OCI-LY1 (cell line): ENCODE measurements at regions not wholly inside any gene's neighbourhood (a gene's known extent, or its start where the extent isn't known, plus 50 kb on each side); places are given as distances from the start of the nearest gene placed in this dataset.

ENCODE experiments used
- H2AFZ ChIP-seq: fragments of 200-600 bp; sonication (generic), shearing (Covaris generic); 2 replicates; pipeline ENCODE4 v1.6.0; 2014; ENCODE audit warnings: antibody characterized with exemption, mild to moderate bottlenecking, low read length
- H3F3A ChIP-seq: fragments of 200-600 bp; sonication (generic), shearing (Covaris generic); 2 replicates; pipeline ENCODE4 v1.6.0; 2014; ENCODE audit warnings: mild to moderate bottlenecking, antibody characterized with exemption, low read length, moderate library complexity; ENCODE audit not compliant: insufficient read depth
- H3K27ac ChIP-seq: fragments of 200-600 bp; sonication (generic); 2 replicates; pipeline ENCODE4 v1.5.1; 2014; ENCODE audit warnings: low read length, mixed run types, mild to moderate bottlenecking, low read depth; ENCODE audit not compliant: poor library complexity, severe bottlenecking
- H3K27me3 ChIP-seq: fragments of 200-600 bp; sonication (generic); 2 replicates; pipeline ENCODE4 v1.6.0; 2014; ENCODE audit warnings: antibody characterized with exemption, mild to moderate bottlenecking, low read length, moderate library complexity; ENCODE audit not compliant: insufficient read depth
- H3K36me3 ChIP-seq: fragments of 200-600 bp; sonication (generic); 2 replicates; pipeline ENCODE4 v1.6.1; 2014; ENCODE audit warnings: mild to moderate bottlenecking, antibody characterized with exemption, low read length, moderate library complexity, mixed read lengths; ENCODE audit not compliant: insufficient read depth
- H3K4me1 ChIP-seq: fragments of 200-600 bp; sonication (generic); 2 replicates; pipeline ENCODE4 v1.5.1; 2014; ENCODE audit warnings: mild to moderate bottlenecking, low read length, moderate library complexity; ENCODE audit not compliant: insufficient read depth, severe bottlenecking
- H3K4me2 ChIP-seq: fragments of 200-600 bp; sonication (generic), shearing (Covaris generic); 2 replicates; pipeline ENCODE4 v1.6.1; 2014; ENCODE audit warnings: low read length
- H3K4me3 ChIP-seq: fragments of 200-600 bp; sonication (generic); 2 replicates; pipeline ENCODE4 v1.5.1; 2014; ENCODE audit warnings: low read length, low read depth, mild to moderate bottlenecking, mixed read lengths; ENCODE audit not compliant: poor library complexity, severe bottlenecking
- H3K79me2 ChIP-seq: fragments of 200-600 bp; shearing (Covaris generic); 2 replicates; pipeline ENCODE4 v1.6.1; 2016; ENCODE audit warnings: mixed run types, low read length, mixed read lengths; ENCODE audit not compliant: insufficient read depth
- H3K9ac ChIP-seq: fragments of 200-600 bp; sonication (generic), shearing (Covaris generic); 2 replicates; pipeline ENCODE4 v1.6.1; 2014; ENCODE audit warnings: mild to moderate bottlenecking, low read length, mixed read lengths
- H3K9me2 ChIP-seq: fragments of 200-600 bp; sonication (generic), shearing (Covaris generic); 2 replicates; pipeline ENCODE4 v1.6.1; 2014; ENCODE audit warnings: low read depth, mild to moderate bottlenecking, low read length, mixed read lengths
- H3K9me3 ChIP-seq: fragments of 200-600 bp; shearing (Covaris generic); 2 replicates; pipeline ENCODE4 v1.6.1; 2014; ENCODE audit warnings: low read length, mixed read lengths
- H4K20me1 ChIP-seq: fragments of 200-600 bp; sonication (generic), shearing (Covaris generic); 2 replicates; pipeline ENCODE4 v1.6.0; 2016; ENCODE audit warnings: mild to moderate bottlenecking, low read length; ENCODE audit not compliant: insufficient read depth
- CTCF ChIP-seq: fragments of 200-600 bp; sonication (generic), shearing (Covaris generic); IDR thresholded peaks from 2 replicates; pipeline ENCODE4 v1.5.1; 2017; ENCODE audit warnings: mild to moderate bottlenecking, antibody characterized with exemption, low read length, moderate library complexity, mixed read lengths
- EZH2 ChIP-seq: fragments of 200-600 bp; sonication (generic), shearing (Covaris generic); IDR thresholded peaks from 2 replicates; pipeline ENCODE4 v1.8.0; 2017; ENCODE audit warnings: borderline replicate concordance, mixed run types, mild to moderate bottlenecking, antibody characterized with exemption, low read length, moderate library complexity, mixed read lengths

GRCh38 chr1:218809061-218809460, 364.6 kb upstream of the LYPLAL1 start:
- H3K9me2 ChIP-seq = no peaks in the 10 kb centered on the region
- no peak overlapping the region for H3K27ac ChIP-seq
- H3K36me3 ChIP-seq = no peaks in the 10 kb centered on the region
- H3K27me3 ChIP-seq = no peaks in the 10 kb centered on the region
- H4K20me1 ChIP-seq = no peaks in the 10 kb centered on the region
- H3K9me3 ChIP-seq = no peaks in the 10 kb centered on the region
- H2AFZ ChIP-seq = no peak overlapping the region
- H3K9ac ChIP-seq = no peak overlapping the region
- no peaks in the 10 kb centered on the region for H3F3A ChIP-seq
- no peak overlapping the region for H3K4me2 ChIP-seq
- no peaks in the 10 kb centered on the region for H3K4me1 ChIP-seq
- TF ChIP-seq CTCF (no peak), EZH2 (no peak)
- H3K4me3 ChIP-seq = no peak overlapping the region
- no peaks in the 10 kb centered on the region for H3K79me2 ChIP-seq

DNA sequence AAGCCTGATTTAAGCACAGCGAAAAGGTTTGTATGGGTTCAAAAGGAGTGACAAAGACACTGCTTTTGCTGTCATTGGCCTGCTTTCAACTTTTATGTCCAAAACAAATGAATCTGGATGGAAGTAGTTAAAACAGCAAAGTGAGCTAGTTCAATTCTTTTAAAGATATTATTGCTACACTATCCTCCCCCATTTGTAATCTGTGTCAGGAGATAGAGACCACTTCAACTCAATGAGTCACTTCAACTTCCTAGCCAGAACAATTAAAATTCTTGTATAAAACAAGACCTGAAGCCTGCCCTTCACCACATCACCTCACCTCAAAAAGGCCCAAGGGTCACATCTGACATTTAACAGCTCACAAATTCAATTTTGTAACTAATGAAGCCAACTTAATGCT, 364.1 kb upstream of the LYPLAL1 start:
- Histone ChIP-seq H3K9me2 (no peaks in the 10 kb centered on the region), H3F3A (no peaks in the 10 kb centered on the region), H3K27ac (no peak overlapping the region), H2AFZ (no peak overlapping the region), H3K9me3 (no peaks in the 10 kb centered on the region), H3K4me2 (no peak overlapping the region), H3K4me1 (no peaks in the 10 kb centered on the region), H3K4me3 (no peak overlapping the region), H4K20me1 (no peaks in the 10 kb centered on the region), H3K27me3 (no peaks in the 10 kb centered on the region), H3K36me3 (no peaks in the 10 kb centered on the region), H3K79me2 (no peaks in the 10 kb centered on the region), H3K9ac (no peak overlapping the region)
- TF ChIP-seq EZH2 (no peak), CTCF (no peak)

- H3K36me3 ChIP-seq = no peaks in the 10 kb centered on the region
Observed at GRCh38 chr1:218810306-218810705, 363.4 kb upstream of the LYPLAL1 start.

More at GRCh38 chr1:218810306-218810705, 363.4 kb upstream of the LYPLAL1 start:
- Histone ChIP-seq H3K4me3 (no peak overlapping the region), H3K9me3 (no peaks in the 10 kb centered on the region), H3K27ac (no peak overlapping the region), H3K9me2 (no peaks in the 10 kb centered on the region), H3K4me1 (no peaks in the 10 kb centered on the region), H2AFZ (no peak overlapping the region), H3K79me2 (no peaks in the 10 kb centered on the region), H3K4me2 (no peak overlapping the region), H4K20me1 (no peaks in the 10 kb centered on the region), H3F3A (no peaks in the 10 kb centered on the region), H3K9ac (no peak overlapping the region), H3K27me3 (no peaks in the 10 kb centered on the region)
- TF ChIP-seq EZH2 (no peak), CTCF (no peak)
